ENCODE measurements at regions not wholly inside any gene's neighbourhood (a gene's known extent, or its start where the extent isn't known, plus 50 kb on each side); places are given as distances from the start of the nearest gene placed in this dataset.
A peak's percentile ranks its signal among the peaks of the same experiment; 100 is the strongest.

DNA sequence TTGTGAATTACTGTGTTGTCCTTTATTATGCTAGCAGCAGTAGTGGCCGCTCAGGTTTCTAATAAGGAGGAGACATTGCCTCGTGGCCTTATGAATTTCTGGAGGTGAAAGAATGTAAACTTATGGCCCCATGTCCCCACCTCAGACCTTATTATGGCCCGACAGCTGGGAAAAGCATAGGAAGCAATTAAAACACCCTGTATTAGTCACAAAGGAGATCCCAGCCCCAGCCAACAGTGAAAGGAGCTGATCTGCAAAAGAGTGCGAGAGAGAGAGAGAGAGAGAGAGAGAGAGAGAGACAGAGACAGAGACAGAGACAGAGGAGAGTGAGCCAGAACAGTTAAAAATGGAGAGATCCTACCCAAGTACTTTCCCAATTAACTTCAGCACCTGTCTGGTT lies 269.3 kb downstream of the DMRT2 start:
- intact Hi-C loops (cut with micrococcal nuclease) (no loop called here), dilution Hi-C loops (cut with MboI; ENCODE audit: extremely low pct_ligation_motif_present, low sequenced_read_pairs) (no loop called here)
- Histone ChIP-seq H3K4me3 (replicated peaks in 1 of 3; ENCODE audit: insufficient read depth in 1 of 3, low read depth in 1 of 3, low read length in 3 of 3) (no peak overlapping the region), H3K9me3 (replicated peaks; ENCODE audit: control insufficient read depth, insufficient read depth, low read length) (no peaks in the 10 kb centered on the region), H3K4me2 (ENCODE audit: insufficient read depth, low read length) (no peak overlapping the region), H3K79me2 (ENCODE audit: control insufficient read depth, insufficient read depth, low read length) (no peaks in the 10 kb centered on the region), H3K4me1 (ENCODE audit: control insufficient read depth, extremely low read depth, insufficient read depth, low read length) (no peaks in the 10 kb centered on the region), H3K27ac (ENCODE audit: insufficient read depth, low read depth, low read length) (no peak overlapping the region), H4K20me1 (replicated peaks; ENCODE audit: control insufficient read depth, extremely low read depth, insufficient read depth, low read length) (no peaks in the 10 kb centered on the region), H3K27me3 (ENCODE audit: control insufficient read depth in 2 of 2, insufficient read depth in 2 of 2, low read length in 2 of 2) (no peaks in the 10 kb centered on the region), H3K36me3 (ENCODE audit: control insufficient read depth in 2 of 2, extremely low read depth in 1 of 2, insufficient read depth in 2 of 2, low read length in 2 of 2) (no peaks in the 10 kb centered on the region), H3K9me1 (replicated peaks; ENCODE audit: control insufficient read depth, extremely low read depth, insufficient read depth, low read length) (no peaks in the 10 kb centered on the region), H3K9ac (replicated peaks; ENCODE audit: extremely low read depth, insufficient read depth, low read length) (no peak overlapping the region), H2AFZ (ENCODE audit: low read depth, low read length) (no peak overlapping the region)
- DNase-seq (ENCODE audit: low read depth, low spot score), result no peak
- FAIRE-seq, result peak; percentile 66
- no peak for TF ChIP-seq GATA2 (IDR thresholded peaks at IDR 0.05; ENCODE audit: insufficient read depth, insufficient read length, low read depth, low read length)
- TF ChIP-seq EZH2 (IDR thresholded peaks at IDR 0.05; ENCODE audit: borderline replicate concordance, low read depth, low read length, severe bottlenecking), result no peak
- TF ChIP-seq POLR2AphosphoS5 (IDR thresholded peaks at IDR 0.05; ENCODE audit: insufficient read depth, low read depth, low read length), result no peak
- no peak for TF ChIP-seq MYC (IDR thresholded peaks at IDR 0.05; ENCODE audit: low read depth, low read length)
- TF ChIP-seq, protein P1, sequence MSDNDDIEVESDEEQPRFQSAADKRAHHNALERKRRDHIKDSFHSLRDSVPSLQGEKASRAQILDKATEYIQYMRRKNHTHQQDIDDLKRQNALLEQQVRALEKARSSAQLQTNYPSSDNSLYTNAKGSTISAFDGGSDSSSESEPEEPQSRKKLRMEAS (IDR thresholded peaks at IDR 0.05; ENCODE audit: insufficient read depth, insufficient read length), result no peak
- TF ChIP-seq JUN (IDR thresholded peaks at IDR 0.05; ENCODE audit: borderline replicate concordance, insufficient read depth, insufficient read length, low read depth), result no peak
- TF ChIP-seq FOS (IDR thresholded peaks at IDR 0.05; ENCODE audit: borderline replicate concordance, insufficient read depth, low read length), result no peak
- no peak for TF ChIP-seq POLR2A (IDR thresholded peaks at IDR 0.05; ENCODE audit: low read depth, low read length)
- TF ChIP-seq, protein P2, sequence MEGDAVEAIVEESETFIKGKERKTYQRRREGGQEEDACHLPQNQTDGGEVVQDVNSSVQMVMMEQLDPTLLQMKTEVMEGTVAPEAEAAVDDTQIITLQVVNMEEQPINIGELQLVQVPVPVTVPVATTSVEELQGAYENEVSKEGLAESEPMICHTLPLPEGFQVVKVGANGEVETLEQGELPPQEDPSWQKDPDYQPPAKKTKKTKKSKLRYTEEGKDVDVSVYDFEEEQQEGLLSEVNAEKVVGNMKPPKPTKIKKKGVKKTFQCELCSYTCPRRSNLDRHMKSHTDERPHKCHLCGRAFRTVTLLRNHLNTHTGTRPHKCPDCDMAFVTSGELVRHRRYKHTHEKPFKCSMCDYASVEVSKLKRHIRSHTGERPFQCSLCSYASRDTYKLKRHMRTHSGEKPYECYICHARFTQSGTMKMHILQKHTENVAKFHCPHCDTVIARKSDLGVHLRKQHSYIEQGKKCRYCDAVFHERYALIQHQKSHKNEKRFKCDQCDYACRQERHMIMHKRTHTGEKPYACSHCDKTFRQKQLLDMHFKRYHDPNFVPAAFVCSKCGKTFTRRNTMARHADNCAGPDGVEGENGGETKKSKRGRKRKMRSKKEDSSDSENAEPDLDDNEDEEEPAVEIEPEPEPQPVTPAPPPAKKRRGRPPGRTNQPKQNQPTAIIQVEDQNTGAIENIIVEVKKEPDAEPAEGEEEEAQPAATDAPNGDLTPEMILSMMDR (IDR thresholded peaks at IDR 0.05; ENCODE audit: extremely low read depth in 1 of 2, insufficient read depth in 1 of 2, low read depth in 1 of 2, low read length in 2 of 2), result no peak
- ChIA-PET POLR2A (no interaction called here), CTCF (no interaction called here)
- BruUV-seq (replicated peaks), result no TSS peak

Data from endothelial cell of umbilical vein (primary cell).